SKM-1 treated with dmso at 0.1 percent for 144 hours (cell line): ENCODE measurements at regions not wholly inside any gene's neighbourhood (a gene's known extent, or its start where the extent isn't known, plus 50 kb on each side); places are given as distances from the start of the nearest gene placed in this dataset.

ENCODE experiments used
- DNase-seq: peaks from one replicate; lab custom pipeline; 2025; ENCODE audit not compliant: unreplicated experiment; lab: John Stamatoyannopoulos, UW

- DNase-seq: no peak
Observed at GRCh38 chr4:18540349-18540748, 518.8 kb upstream of the LCORL start.

- no peak for DNase-seq
Observed at GRCh38 chr4:18538121-18538520, 516.6 kb upstream of the LCORL start.

- no peak for DNase-seq
Observed at GRCh38 chr4:18536428-18536827, 514.9 kb upstream of the LCORL start.

GRCh38 chr4:18535948-18536347 is 514.4 kb upstream of the LCORL start:
- DNase-seq: no peak

GRCh38 chr4:18533262-18533775 is 511.8 kb upstream of the LCORL start:
- no peak for DNase-seq

- DNase-seq: no peak
Observed at GRCh38 chr4:18531731-18532130, 510.2 kb upstream of the LCORL start.

- no peak for DNase-seq
Observed at GRCh38 chr4:18529482-18529881, 507.9 kb upstream of the LCORL start.

GRCh38 chr4:18524667-18525066 is 503.1 kb upstream of the LCORL start:
- no peak for DNase-seq

GRCh38 chr4:18518098-18518497 is 496.5 kb upstream of the LCORL start:
- no peak for DNase-seq

GRCh38 chr4:18513861-18514260 is 492.3 kb upstream of the LCORL start:
- DNase-seq: no peak

- no peak for DNase-seq
Observed at GRCh38 chr4:18512718-18513117, 491.2 kb upstream of the LCORL start.

- no peak for DNase-seq
Observed at GRCh38 chr4:18511727-18512126, 490.2 kb upstream of the LCORL start.

- no peak for DNase-seq
Observed at GRCh38 chr4:18508786-18509185, 487.2 kb upstream of the LCORL start.

GRCh38 chr4:18480928-18481327 is 459.4 kb upstream of the LCORL start:
- no peak for DNase-seq

GRCh38 chr4:18480342-18480741 is 458.8 kb upstream of the LCORL start:
- DNase-seq: no peak

GRCh38 chr4:18479825-18480224 is 458.3 kb upstream of the LCORL start:
- DNase-seq: no peak

- DNase-seq: no peak
Observed at GRCh38 chr4:18463987-18464559, 442.5 kb upstream of the LCORL start.

GRCh38 chr4:18458465-18458864 is 436.9 kb upstream of the LCORL start:
- DNase-seq: no peak

GRCh38 chr4:18454349-18454748 is 432.8 kb upstream of the LCORL start:
- DNase-seq: no peak

- no peak for DNase-seq
Observed at GRCh38 chr4:18445110-18445509, 423.6 kb upstream of the LCORL start.

GRCh38 chr4:18444206-18444605 is 422.7 kb upstream of the LCORL start:
- no peak for DNase-seq

- DNase-seq: no peak
Observed at GRCh38 chr4:18442957-18443356, 421.4 kb upstream of the LCORL start.

GRCh38 chr4:18441676-18442075 is 420.1 kb upstream of the LCORL start:
- no peak for DNase-seq
